OCI-M1 (cell line): ENCODE measurements at regions not wholly inside any gene's neighbourhood (a gene's known extent, or its start where the extent isn't known, plus 50 kb on each side); places are given as distances from the start of the nearest gene placed in this dataset.
A peak's percentile ranks its signal among the peaks of the same experiment; 100 is the strongest.
"Not testable (repeated sequence)": the region's sequence is repeated elsewhere in the genome, so short reads cannot be mapped to it uniquely, and the experiment has no call there.

Experiments used
- DNase-seq: peaks from one replicate; lab custom pipeline; 2025; lab: John Stamatoyannopoulos, UW

GRCh38 chr14:85071447-85071846 lies 458.5 kb upstream of the FLRT2 start:
- no peak for DNase-seq

GRCh38 chr14:85074955-85075354 lies 455.0 kb upstream of the FLRT2 start:
- no peak for DNase-seq

GRCh38 chr14:85075694-85076476 lies 454.1 kb upstream of the FLRT2 start:
- DNase-seq: no peak

DNA sequence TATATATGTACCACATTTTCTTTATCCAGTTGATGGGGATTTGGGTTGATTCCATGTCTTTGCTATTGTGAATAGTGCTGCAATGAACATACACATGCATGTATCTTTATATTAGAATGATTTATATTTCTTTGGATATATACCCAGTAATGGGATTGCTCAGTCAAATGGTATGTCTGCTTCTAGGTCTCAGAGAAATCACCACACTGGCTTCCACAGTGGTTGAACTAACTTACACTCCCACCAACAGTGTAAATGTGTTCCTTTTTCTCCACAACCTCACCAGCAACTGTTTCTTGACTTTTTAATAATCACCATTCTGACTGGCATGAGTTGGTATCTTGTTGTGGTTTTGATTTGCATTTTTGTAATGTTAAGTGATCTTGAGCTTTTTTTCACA lies 452.2 kb upstream of the FLRT2 start:
- not testable (repeated sequence) for DNase-seq

GRCh38 chr14:85079842-85080730 lies 449.9 kb upstream of the FLRT2 start:
- DNase-seq: peak; percentile 76

DNA sequence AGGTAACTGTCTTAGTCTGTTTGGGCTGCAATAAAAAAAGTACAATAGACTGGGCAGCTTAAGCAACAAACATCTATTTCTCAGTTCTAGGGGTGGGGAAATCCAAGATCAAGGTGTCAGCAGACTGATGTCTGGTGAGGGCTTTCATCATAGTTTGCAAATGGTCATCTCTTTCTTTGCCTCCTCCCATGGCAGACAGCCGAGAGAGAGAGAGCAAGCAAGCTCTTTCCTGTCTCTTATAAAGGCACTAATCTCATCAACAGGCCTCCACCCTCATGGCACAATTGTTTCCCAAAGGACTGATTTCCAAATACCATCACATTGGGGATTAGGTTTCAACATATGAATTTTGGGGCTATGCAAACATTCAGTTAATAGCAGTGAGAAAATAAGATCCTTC lies 445.6 kb upstream of the FLRT2 start:
- no peak for DNase-seq

GRCh38 chr14:85085981-85086380 lies 444.0 kb upstream of the FLRT2 start:
- DNase-seq: no peak

- DNase-seq: no peak
These were observed 442.7 kb upstream of the FLRT2 start for GRCh38 chr14:85087201-85087600.

GRCh38 chr14:85088192-85088591 lies 441.8 kb upstream of the FLRT2 start:
- DNase-seq: no peak

DNA sequence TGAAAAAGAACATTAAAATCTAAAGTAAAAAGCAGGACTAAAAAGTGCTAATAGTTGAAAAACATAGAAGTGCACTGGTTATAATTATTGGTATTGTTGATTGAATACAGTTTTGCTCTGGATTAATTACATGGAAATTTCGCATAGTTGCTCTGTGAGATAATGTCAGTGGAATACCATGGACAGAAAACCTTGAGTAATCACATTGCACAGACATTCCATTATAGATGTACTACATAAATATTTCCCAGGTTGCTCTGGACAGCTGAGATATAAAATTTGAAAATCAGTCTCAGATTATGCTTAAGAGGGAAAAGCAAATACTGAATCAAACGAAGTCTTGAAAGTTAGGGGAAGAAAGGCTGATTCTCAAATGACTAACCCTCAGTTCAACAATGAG lies 439.3 kb upstream of the FLRT2 start:
- DNase-seq: no peak

DNA sequence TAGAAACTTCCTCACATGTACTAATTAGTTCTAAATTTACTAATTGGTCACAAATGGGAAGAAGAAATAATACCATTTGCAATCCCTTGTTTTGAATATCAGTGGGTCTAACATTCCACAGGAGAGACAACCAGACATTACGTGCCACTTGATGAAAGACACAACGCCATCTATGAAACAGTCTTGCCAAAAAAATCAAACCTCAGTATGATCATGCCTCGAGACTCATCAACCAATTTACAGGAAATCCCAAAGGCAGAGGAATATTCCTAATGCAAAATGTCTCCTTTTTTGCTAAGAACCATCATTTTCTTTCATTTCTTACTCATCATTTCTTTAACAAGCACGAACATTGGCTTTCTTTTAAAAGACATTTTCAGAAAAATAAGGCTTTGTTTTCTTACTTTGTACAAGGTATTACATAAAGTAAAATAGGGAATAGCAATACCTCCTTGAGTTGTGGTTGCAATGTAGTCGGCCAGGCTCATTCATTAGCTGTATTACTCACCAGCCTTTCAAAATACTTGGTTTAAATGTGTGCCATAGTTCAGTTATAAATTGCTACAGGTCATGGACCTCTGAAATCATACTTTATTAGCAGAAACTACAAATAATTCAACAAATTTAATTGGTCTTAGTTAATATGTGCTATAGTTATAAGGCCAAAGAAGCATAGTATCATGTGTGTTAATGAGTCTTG lies 436.2 kb upstream of the FLRT2 start:
- DNase-seq: no peak

- DNase-seq: no peak
These were observed 427.4 kb upstream of the FLRT2 start for GRCh38 chr14:85102591-85102990.

- no peak for DNase-seq
These were observed 423.4 kb upstream of the FLRT2 start for GRCh38 chr14:85106506-85106905.

- no peak for DNase-seq
These were observed 417.2 kb upstream of the FLRT2 start for GRCh38 chr14:85112762-85113161.

- no peak for DNase-seq
These were observed 414.0 kb upstream of the FLRT2 start for GRCh38 chr14:85115921-85116320.

- no peak for DNase-seq
These were observed 411.7 kb upstream of the FLRT2 start for GRCh38 chr14:85118274-85118673.

GRCh38 chr14:85122690-85123089 lies 407.3 kb upstream of the FLRT2 start:
- peak; percentile 15 for DNase-seq

GRCh38 chr14:85123755-85124154 lies 406.2 kb upstream of the FLRT2 start:
- DNase-seq: no peak

GRCh38 chr14:85124631-85125290 lies 405.2 kb upstream of the FLRT2 start:
- DNase-seq: peak; percentile 34

DNA sequence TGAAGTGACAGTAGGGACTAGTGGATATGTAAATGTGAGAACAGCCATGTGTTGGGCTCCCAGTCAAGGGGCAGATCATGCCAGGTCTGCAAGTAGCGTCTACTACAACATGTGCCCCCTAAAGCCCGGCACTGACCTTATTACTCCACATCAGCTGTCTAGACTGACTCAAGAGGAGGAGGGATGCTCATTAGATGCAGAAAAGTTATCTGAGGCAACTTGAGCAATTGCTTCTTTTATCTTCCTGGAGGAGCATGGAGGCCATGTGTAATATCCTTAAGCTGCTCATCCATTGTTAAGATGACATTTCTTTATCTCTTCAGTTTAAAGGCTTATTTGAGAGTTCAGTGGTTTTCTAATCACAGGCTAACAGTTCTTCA lies 404.7 kb upstream of the FLRT2 start:
- DNase-seq: peak; percentile 72

- DNase-seq: no peak
These were observed 400.0 kb upstream of the FLRT2 start for GRCh38 chr14:85129921-85130320.
